Skeletal muscle satellite cell (primary cell): ENCODE measurements at regions not wholly inside any gene's neighbourhood (a gene's known extent, or its start where the extent isn't known, plus 50 kb on each side); places are given as distances from the start of the nearest gene placed in this dataset.

Experiments
- H3K27me3 ChIP-seq: 2 replicates; pipeline ENCODE4 v1.7.0; 2013; ENCODE audit warnings: low read length; ENCODE audit not compliant: control insufficient read depth, insufficient read depth
- H3K36me3 ChIP-seq: 2 replicates; pipeline ENCODE4 v1.7.0; 2013; ENCODE audit warnings: mild to moderate bottlenecking, control low read depth, low read length; ENCODE audit not compliant: insufficient read depth
- H3K4me1 ChIP-seq: 2 replicates; pipeline ENCODE4 v1.7.0; 2013; ENCODE audit warnings: low read length; ENCODE audit not compliant: control insufficient read depth, insufficient read depth
- H3K4me2 ChIP-seq: 2 replicates; pipeline ENCODE4 v1.7.0; 2013; ENCODE audit warnings: mild to moderate bottlenecking, low read length
- H3K4me3 ChIP-seq: 2 replicates; pipeline ENCODE4 v1.7.0; 2013; ENCODE audit warnings: low read length
- H3K9ac ChIP-seq: 2 replicates; pipeline ENCODE4 v1.7.0; 2013; ENCODE audit warnings: mild to moderate bottlenecking, low read depth, low read length, moderate library complexity
- H3K9me3 ChIP-seq: replicated peaks from 2 replicates; pipeline ENCODE4 v1.7.0; 2013; ENCODE audit warnings: mild to moderate bottlenecking, control low read depth, low read length

DNA sequence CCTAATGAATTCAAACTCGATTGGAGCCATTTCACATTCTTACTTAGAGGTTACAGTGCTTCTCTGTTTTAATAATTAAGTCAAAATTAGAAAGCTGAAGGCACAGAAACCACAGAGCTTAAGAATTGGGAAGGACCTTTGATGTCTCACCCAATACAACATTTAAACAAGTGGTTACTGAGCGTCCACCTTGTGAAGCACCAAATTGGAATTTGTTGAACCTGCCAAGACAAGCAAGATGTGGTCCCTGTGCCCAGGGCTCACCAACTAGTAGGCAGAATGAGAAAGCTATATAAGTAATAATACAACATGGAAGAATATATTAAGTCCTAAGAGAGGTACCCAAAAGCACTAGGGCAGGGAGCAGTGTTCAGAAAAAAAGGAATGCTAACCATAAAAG is 64.5 kb upstream of the NPAS2 start:
- Histone ChIP-seq H3K9ac (no peak overlapping the region), H3K4me3 (no peak overlapping the region), H3K27me3 (no peaks in the 10 kb centered on the region), H3K9me3 (no peaks in the 10 kb centered on the region), H3K4me1 (peaks cover 68% of the 10 kb centered on the region), H3K4me2 (peak overlapping the region; percentile 49), H3K36me3 (no peaks in the 10 kb centered on the region)

DNA sequence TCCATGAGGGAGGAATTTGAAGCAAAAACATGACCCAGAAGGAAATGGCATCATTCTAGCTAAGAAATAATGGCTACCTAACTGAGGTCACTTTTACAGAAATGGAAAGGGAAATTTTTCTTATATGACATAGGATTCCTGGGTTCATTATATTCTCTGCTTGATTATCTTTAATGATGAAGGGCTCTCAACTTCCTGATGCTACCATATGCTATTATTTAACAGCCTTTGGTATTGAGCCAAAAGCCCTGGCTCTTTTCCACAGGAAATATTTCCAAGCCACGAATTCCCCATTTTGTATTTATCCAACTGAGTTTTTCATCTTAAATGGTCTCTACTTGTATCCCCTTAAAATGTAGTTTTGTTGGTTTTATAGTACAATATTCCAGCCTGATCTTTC is 63.2 kb upstream of the NPAS2 start:
- no peaks in the 10 kb centered on the region for H3K9me3 ChIP-seq
- H3K4me1 ChIP-seq: peaks cover 65% of the 10 kb centered on the region

DNA sequence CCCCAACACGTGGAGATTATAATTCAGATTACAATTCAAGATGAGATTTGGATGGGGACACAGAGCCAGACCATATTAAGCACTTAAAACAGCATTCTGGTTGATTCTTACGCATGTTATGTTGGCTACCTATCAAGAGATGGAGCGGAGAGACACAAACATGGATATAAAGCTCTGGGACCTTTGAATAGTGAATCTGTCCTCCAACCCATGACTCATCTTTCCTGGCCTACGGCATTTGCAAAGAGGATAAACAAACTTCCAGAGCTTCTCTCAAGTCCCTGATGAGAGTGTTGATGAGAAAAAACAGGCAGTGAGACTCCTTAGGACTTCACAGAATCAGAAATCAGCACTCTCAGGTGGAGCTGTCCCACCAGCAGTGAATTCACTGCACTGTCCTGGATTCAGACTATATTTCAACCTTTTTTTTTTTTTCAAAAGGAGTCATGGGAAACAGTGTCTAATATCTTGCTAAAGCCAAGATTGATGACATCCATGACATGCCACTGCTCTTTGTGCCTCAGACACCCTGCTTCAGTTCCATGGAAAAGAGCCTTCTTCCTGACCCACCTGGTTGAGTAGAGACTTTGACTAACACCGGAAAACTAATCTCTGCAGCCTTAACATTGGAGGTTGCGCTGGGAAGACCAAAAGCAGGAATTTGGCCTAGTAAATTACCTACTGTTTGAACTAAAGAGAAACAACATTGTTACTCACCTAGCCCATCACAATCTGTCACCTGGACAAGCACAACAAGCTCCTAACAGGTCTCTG is 62.1 kb upstream of the NPAS2 start:
- no peaks in the 10 kb centered on the region for H3K9me3 ChIP-seq
- no peaks in the 10 kb centered on the region for H3K27me3 ChIP-seq

More for the DNA sequence above, 63.2 kb upstream of the NPAS2 start:
- Histone ChIP-seq H3K4me2 (no peak overlapping the region), H3K9ac (no peak overlapping the region), H3K27me3 (no peaks in the 10 kb centered on the region), H3K36me3 (no peaks in the 10 kb centered on the region), H3K4me3 (no peak overlapping the region)

GRCh38 chr2:100759901-100760300 is 60.0 kb upstream of the NPAS2 start:
- Histone ChIP-seq H3K27me3 (no peaks in the 10 kb centered on the region), H3K36me3 (no peaks in the 10 kb centered on the region), H3K9me3 (no peaks in the 10 kb centered on the region), H3K4me2 (no peak overlapping the region), H3K9ac (no peak overlapping the region), H3K4me1 (peaks cover 35% of the 10 kb centered on the region), H3K4me3 (no peak overlapping the region)

More for the DNA sequence above, 62.1 kb upstream of the NPAS2 start:
- peaks cover 56% of the 10 kb centered on the region for H3K4me1 ChIP-seq
- H3K4me2 ChIP-seq: peak overlapping the region; percentile 1
- H3K36me3 ChIP-seq: no peaks in the 10 kb centered on the region
- no peak overlapping the region for H3K4me3 ChIP-seq
- H3K9ac ChIP-seq: no peak overlapping the region

- H3K36me3 ChIP-seq: no peaks in the 10 kb centered on the region
- H3K27me3 ChIP-seq: no peaks in the 10 kb centered on the region
- H3K4me3 ChIP-seq: no peak overlapping the region
These were observed 58.6 kb upstream of the NPAS2 start for GRCh38 chr2:100761365-100761764.

DNA sequence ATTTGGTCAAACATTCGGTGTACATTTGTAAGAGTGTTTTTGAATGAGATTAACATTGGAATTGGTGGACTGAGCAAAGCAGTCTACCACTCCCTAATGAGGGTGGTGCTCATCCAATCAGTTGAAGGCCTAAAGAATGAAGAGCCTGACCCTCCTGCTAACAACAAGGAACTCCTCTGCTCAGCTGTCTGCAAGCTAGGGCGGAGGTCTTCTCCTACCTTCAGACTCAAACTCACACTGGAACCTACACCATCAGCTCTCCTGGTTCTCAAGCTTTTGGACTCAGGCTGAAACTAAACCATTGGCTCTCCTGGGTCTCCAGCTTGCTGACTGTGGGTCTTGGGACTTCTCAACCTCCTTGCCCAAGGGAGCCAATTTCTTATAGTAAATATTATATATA is 55.5 kb upstream of the NPAS2 start:
- Histone ChIP-seq H3K9ac (no peak overlapping the region), H3K4me3 (no peak overlapping the region), H3K27me3 (no peaks in the 10 kb centered on the region), H3K36me3 (no peaks in the 10 kb centered on the region), H3K9me3 (no peaks in the 10 kb centered on the region), H3K4me2 (no peak overlapping the region), H3K4me1 (peaks cover 27% of the 10 kb centered on the region)

More at GRCh38 chr2:100761365-100761764, 58.6 kb upstream of the NPAS2 start:
- H3K9me3 ChIP-seq: no peaks in the 10 kb centered on the region
- no peak overlapping the region for H3K4me2 ChIP-seq
- peaks cover 24% of the 10 kb centered on the region for H3K4me1 ChIP-seq
- H3K9ac ChIP-seq: no peak overlapping the region

DNA sequence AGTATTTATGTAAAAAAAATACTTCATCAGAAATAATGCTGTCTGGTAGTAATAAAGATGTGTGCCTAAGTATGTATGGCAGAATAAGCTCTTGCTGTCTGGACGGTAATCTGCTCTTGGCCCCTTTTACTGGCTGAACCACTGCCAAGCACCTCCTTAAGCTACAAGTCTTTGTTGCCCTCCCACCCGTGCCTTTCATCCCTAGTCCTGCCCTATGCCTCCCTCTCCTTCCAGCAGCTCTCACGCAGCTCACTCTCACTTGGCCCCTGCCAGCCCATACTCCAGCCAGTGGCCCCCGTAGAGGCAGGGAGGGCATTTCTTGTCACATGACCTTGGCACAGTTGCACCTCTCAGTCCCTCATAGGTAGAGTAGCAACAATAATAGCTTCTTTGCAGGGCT is 54.5 kb upstream of the NPAS2 start:
- no peaks in the 10 kb centered on the region for H3K27me3 ChIP-seq
- H3K36me3 ChIP-seq: no peaks in the 10 kb centered on the region
- no peak overlapping the region for H3K4me2 ChIP-seq
- peaks cover 27% of the 10 kb centered on the region for H3K4me1 ChIP-seq
- H3K9ac ChIP-seq: no peak overlapping the region
- H3K9me3 ChIP-seq: no peaks in the 10 kb centered on the region
- no peak overlapping the region for H3K4me3 ChIP-seq

DNA sequence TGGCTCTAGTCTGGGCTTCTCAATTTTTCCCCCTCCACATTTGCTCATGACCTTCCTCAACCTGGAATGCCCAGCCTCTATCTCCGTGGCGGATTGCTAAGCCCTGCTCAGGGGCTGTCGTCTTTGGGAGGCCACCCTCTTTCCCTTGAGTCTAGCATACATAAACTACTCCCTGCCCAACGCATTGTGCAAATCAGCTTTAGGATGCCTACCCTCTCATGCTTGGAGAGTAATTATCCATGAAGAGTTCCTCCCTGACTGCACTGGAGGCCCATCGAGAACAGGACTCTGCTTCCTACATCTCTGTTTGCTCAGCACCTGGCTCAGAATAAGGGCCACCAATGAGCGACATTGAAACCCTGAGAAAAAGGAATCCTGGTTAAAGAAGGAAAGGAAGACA is 53.7 kb upstream of the NPAS2 start:
- Histone ChIP-seq H3K9ac (no peak overlapping the region), H3K9me3 (no peaks in the 10 kb centered on the region), H3K4me3 (no peak overlapping the region), H3K4me2 (no peak overlapping the region), H3K36me3 (no peaks in the 10 kb centered on the region), H3K27me3 (no peaks in the 10 kb centered on the region), H3K4me1 (peaks cover 27% of the 10 kb centered on the region)

DNA sequence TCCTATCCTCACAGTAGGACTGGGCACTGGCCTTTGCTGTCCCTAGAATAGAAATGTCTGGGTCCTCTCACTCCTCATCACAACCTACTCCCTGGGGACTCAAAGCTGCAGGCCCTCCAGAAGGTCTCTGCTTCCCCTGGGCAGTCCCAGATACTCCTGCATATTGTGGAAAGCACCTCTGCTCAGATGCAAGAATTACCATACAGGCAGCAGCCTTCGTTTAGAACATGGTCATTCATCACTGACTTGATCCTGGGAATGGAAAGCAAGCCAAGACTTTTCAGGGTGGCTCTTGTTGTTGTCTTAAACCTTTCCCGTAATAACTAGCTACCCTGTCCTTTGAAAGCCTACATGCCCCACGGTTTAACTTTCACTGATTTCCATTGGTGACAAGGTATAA is 53.1 kb upstream of the NPAS2 start:
- Histone ChIP-seq H3K9ac (no peak overlapping the region), H3K4me3 (no peak overlapping the region), H3K4me2 (peak overlapping the region; percentile 43), H3K36me3 (no peaks in the 10 kb centered on the region), H3K27me3 (no peaks in the 10 kb centered on the region), H3K4me1 (peaks cover 27% of the 10 kb centered on the region), H3K9me3 (no peaks in the 10 kb centered on the region)

DNA sequence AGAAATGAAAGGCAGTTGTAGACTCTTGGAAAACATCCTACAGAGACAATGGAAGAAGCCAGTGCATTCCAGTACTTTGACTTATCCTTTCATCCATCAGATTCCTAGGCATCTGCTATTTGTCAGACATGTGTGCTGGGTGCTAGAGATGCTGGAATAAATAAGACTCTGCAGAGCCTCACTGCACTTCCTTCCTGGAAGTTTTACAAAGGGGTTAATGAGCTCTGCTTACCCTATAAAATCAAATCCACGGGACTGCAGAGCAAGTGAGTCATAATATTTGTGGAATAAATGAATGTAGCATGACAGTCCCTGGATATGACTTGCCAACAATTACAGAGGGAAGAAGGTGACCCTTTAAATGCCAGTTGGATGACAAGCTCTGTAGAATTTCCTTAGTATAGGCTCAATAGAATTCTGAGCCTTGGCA is 52.7 kb upstream of the NPAS2 start:
- Histone ChIP-seq H3K9me3 (no peaks in the 10 kb centered on the region), H3K36me3 (no peaks in the 10 kb centered on the region), H3K4me3 (no peak overlapping the region), H3K4me2 (peak overlapping the region; percentile 43), H3K27me3 (no peaks in the 10 kb centered on the region), H3K9ac (peak overlapping the region; percentile 34), H3K4me1 (peaks cover 27% of the 10 kb centered on the region)

GRCh38 chr2:100767810-100768806 is 51.8 kb upstream of the NPAS2 start:
- no peak overlapping the region for H3K4me3 ChIP-seq
- H3K9me3 ChIP-seq: no peaks in the 10 kb centered on the region
- no peaks in the 10 kb centered on the region for H3K27me3 ChIP-seq
- no peaks in the 10 kb centered on the region for H3K36me3 ChIP-seq
- peak overlapping the region; percentile 34 for H3K9ac ChIP-seq
- H3K4me1 ChIP-seq: peaks cover 27% of the 10 kb centered on the region
- peak overlapping the region; percentile 43 for H3K4me2 ChIP-seq
